Left lung (tissue), 4 donors: ENCODE measurements at regions not wholly inside any gene's neighbourhood (a gene's known extent, or its start where the extent isn't known, plus 50 kb on each side); places are given as distances from the start of the nearest gene placed in this dataset.

Source experiments
- ATAC-seq: fragments of 200-7000 bp; cut with Tn5 transposase; one replicate; pipeline ENCODE4 v1.9.1; 2020; ENCODE audit warnings: moderate library complexity
- DNase-seq, 4 donors: peaks; one replicate each; pipeline ENCODE4 v3.0.0-alpha.2; 2013 to 2020
- H3K27ac ChIP-seq, 2 donors: fragments of 200-600 bp; sonication (generic) in 1 of 2; one replicate each; pipeline versions ENCODE4 v1.5.0 to v1.8.0; 2020 to 2021
- H3K27me3 ChIP-seq, 2 donors: fragments of 200-600 bp; sonication (generic) in 1 of 2; one replicate each; pipeline versions ENCODE4 v1.5.0 to v1.8.0; 2020 to 2021
- H3K36me3 ChIP-seq, 2 donors: fragments of 200-600 bp; sonication (generic) in 1 of 2; one replicate each; pipeline versions ENCODE4 v1.5.0 to v1.8.0; 2020 to 2021
- H3K4me1 ChIP-seq, 2 donors: fragments of 200-600 bp; one replicate each; pipeline ENCODE4 v1.8.0; 2021
- H3K4me3 ChIP-seq, 2 donors: fragments of 200-600 bp; sonication (generic) in 1 of 2; one replicate each; pipeline versions ENCODE4 v1.5.0 to v1.8.0; 2020 to 2021; ENCODE audit warnings: mild to moderate bottlenecking in 1 of 2
- H3K9me3 ChIP-seq, 2 donors: fragments of 200-600 bp; sonication (generic) in 1 of 2; one replicate each; pipeline versions ENCODE4 v1.5.0 to v1.8.0; 2020 to 2021
- intact Hi-C, 2 donors: fragments of 100-400 bp; cut with DNase I; formaldehyde crosslinking; loops; one replicate each; pipeline versions ENCODE4 v1.11.2 to v1.14.2; 2022
- TF ChIP-seq, protein P1 (sequence below), 2 donors: fragments of 200-600 bp; sonication (generic) in 1 of 2; IDR thresholded peaks; one replicate each; pipeline versions ENCODE4 v1.5.0 to v1.8.0; 2021; ENCODE audit warnings: antibody characterized with exemption in 2 of 2
- donor health status: DM: no; HTN: yes; CAD: no.
- donor health status: DM: no; HTN: no; CAD: no.

GRCh38 chr20:24318569-24319352 lies 150.7 kb upstream of the SYNDIG1 start:
- Histone ChIP-seq H3K4me1 (no peaks in the 10 kb centered on the region), H3K36me3 (no peaks in the 10 kb centered on the region), H3K9me3 (no peaks in the 10 kb centered on the region), H3K4me3 (no peak overlapping the region), H3K27ac (no peak overlapping the region), H3K27me3 (peaks cover 0 to 16% of the 10 kb centered on the region in 2 donors)
- no peak for DNase-seq
- ATAC-seq = no peak
- TF ChIP-seq, protein P1, sequence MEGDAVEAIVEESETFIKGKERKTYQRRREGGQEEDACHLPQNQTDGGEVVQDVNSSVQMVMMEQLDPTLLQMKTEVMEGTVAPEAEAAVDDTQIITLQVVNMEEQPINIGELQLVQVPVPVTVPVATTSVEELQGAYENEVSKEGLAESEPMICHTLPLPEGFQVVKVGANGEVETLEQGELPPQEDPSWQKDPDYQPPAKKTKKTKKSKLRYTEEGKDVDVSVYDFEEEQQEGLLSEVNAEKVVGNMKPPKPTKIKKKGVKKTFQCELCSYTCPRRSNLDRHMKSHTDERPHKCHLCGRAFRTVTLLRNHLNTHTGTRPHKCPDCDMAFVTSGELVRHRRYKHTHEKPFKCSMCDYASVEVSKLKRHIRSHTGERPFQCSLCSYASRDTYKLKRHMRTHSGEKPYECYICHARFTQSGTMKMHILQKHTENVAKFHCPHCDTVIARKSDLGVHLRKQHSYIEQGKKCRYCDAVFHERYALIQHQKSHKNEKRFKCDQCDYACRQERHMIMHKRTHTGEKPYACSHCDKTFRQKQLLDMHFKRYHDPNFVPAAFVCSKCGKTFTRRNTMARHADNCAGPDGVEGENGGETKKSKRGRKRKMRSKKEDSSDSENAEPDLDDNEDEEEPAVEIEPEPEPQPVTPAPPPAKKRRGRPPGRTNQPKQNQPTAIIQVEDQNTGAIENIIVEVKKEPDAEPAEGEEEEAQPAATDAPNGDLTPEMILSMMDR (IDR thresholded peaks at IDR 0.05) = no peak
- intact Hi-C loops = no loop called here

- no peaks in the 10 kb centered on the region for H3K36me3 ChIP-seq
- H3K27ac ChIP-seq = no peak overlapping the region
- peaks cover 0 to 16% of the 10 kb centered on the region in 2 donors for H3K27me3 ChIP-seq
- ATAC-seq (no peak), DNase-seq (no peak)
- no peaks in the 10 kb centered on the region for H3K9me3 ChIP-seq
- TF ChIP-seq, protein P1 (IDR thresholded peaks at IDR 0.05) = no peak
- H3K4me3 ChIP-seq = no peak overlapping the region
- no peaks in the 10 kb centered on the region for H3K4me1 ChIP-seq
- intact Hi-C loops = no loop called here
Measured at GRCh38 chr20:24317224-24317623, 152.2 kb upstream of the SYNDIG1 start.

DNA sequence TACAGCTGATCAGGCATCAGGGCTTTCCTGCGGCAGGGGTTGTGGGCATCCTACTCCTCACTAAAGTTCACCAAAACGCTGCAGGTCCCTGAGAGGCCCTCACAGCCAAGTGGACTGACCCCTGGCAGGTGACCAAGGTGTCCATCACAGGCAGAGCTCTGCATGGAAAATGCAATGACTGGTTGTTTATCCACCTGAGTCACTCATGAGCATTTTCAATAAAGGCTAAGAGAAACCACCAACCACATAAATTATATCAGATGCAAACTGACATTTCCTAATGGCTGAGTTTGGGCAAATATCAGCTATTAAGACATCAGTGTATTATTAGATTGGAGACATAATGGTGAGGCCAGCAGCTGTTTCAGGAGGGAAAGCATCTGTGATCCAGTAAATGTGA lies 152.7 kb upstream of the SYNDIG1 start:
- ATAC-seq (no peak), DNase-seq (no peak)
- Histone ChIP-seq H3K4me3 (no peak overlapping the region), H3K4me1 (no peaks in the 10 kb centered on the region), H3K36me3 (no peaks in the 10 kb centered on the region), H3K9me3 (no peaks in the 10 kb centered on the region), H3K27me3 (peaks cover 0 to 16% of the 10 kb centered on the region in 2 donors), H3K27ac (no peak overlapping the region)
- intact Hi-C loops = no loop called here
- TF ChIP-seq, protein P1 (IDR thresholded peaks at IDR 0.05) = no peak

- Histone ChIP-seq H3K9me3 (no peaks in the 10 kb centered on the region), H3K27me3 (peaks cover 0 to 11% of the 10 kb centered on the region in 2 donors), H3K36me3 (no peaks in the 10 kb centered on the region), H3K4me3 (no peak overlapping the region), H3K27ac (no peak overlapping the region), H3K4me1 (no peaks in the 10 kb centered on the region)
- intact Hi-C loops = no loop called here
- no peak for ATAC-seq
- TF ChIP-seq, protein P1 (IDR thresholded peaks at IDR 0.05) = no peak
- no peak for DNase-seq
Measured at GRCh38 chr20:24314053-24314452, 155.4 kb upstream of the SYNDIG1 start.

DNA sequence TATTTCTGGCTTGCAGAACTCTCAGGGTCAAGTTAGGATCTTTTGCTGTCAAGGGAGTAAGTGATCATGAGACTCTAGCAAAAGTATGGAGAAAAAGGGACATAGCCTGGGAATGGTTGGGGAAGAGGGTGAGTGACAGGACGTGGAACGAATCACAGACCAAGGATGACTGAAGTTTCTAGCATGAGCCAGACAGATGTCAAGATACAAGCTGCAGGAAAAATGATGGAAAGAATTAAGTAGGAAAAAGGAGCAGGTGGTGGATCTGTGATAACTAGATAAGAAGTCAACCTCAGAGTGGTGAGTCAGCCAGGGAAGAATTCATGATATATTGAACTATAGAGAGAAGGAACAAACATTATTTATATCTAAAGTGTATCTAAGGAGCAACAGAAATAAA lies 159.8 kb upstream of the SYNDIG1 start:
- Histone ChIP-seq H3K27ac (no peak overlapping the region), H3K27me3 (no peaks in the 10 kb centered on the region), H3K4me3 (no peak overlapping the region), H3K36me3 (no peaks in the 10 kb centered on the region), H3K4me1 (no peaks in the 10 kb centered on the region), H3K9me3 (no peaks in the 10 kb centered on the region)
- TF ChIP-seq, protein P1 (IDR thresholded peaks at IDR 0.05) = no peak
- intact Hi-C loops = no loop called here
- no peak for ATAC-seq
- DNase-seq = no peak
